PC-9 (cell line): ENCODE measurements at regions not wholly inside any gene's neighbourhood (a gene's known extent, or its start where the extent isn't known, plus 50 kb on each side); places are given as distances from the start of the nearest gene placed in this dataset.

ENCODE experiments used
- EZH2 ChIP-seq: fragments of 200-600 bp; sonication (generic); IDR thresholded peaks from 2 replicates; pipeline ENCODE4 v1.8.0; 2017; ENCODE audit warnings: antibody characterized with exemption, low read depth
- TF ChIP-seq, protein P1 (sequence below): fragments of 200-600 bp; sonication (generic); conservative IDR thresholded peaks from 2 replicates; pipeline ENCODE4 v1.6.1; 2017; ENCODE audit warnings: mixed run types, antibody characterized with exemption, mild to moderate bottlenecking, moderate library complexity

DNA sequence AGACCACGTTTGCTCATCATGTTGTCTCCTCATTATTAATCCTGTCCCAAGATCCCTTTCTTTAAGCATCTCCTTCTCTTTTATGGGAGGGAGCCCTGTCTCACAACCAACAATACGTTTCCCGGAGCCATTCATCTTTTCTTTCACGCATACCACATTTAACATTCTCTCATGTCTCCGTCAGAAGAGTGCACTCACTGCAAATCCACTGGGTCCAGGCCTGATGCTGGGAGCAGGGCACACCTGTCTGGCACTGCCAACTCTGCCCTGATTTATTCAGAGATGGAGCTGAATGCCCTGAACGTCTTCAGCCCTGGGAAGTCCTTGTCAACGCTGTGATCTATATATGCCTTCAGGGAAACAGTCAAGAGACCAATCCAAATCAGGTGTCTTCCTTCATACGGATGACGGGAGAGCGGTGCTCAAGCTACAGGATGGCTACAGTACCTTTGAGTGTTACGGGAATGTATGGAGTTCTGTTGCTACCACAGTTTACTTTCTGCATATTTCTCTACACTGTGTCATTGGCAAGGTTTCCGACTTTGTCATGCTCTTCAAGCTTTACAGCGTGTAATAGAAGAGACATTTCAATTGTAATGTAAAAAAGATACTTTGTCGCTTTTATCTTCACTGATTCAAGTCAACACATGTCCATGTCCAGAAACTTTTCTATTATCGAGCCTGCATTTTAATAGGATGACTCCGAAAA lies 140.4 kb upstream of the SLITRK2 start:
- TF ChIP-seq EZH2, result no peak
- TF ChIP-seq, protein P1, sequence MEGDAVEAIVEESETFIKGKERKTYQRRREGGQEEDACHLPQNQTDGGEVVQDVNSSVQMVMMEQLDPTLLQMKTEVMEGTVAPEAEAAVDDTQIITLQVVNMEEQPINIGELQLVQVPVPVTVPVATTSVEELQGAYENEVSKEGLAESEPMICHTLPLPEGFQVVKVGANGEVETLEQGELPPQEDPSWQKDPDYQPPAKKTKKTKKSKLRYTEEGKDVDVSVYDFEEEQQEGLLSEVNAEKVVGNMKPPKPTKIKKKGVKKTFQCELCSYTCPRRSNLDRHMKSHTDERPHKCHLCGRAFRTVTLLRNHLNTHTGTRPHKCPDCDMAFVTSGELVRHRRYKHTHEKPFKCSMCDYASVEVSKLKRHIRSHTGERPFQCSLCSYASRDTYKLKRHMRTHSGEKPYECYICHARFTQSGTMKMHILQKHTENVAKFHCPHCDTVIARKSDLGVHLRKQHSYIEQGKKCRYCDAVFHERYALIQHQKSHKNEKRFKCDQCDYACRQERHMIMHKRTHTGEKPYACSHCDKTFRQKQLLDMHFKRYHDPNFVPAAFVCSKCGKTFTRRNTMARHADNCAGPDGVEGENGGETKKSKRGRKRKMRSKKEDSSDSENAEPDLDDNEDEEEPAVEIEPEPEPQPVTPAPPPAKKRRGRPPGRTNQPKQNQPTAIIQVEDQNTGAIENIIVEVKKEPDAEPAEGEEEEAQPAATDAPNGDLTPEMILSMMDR, result no peak
